Endothelial cell of umbilical vein (primary cell): ENCODE measurements at regions not wholly inside any gene's neighbourhood (a gene's known extent, or its start where the extent isn't known, plus 50 kb on each side); places are given as distances from the start of the nearest gene placed in this dataset.

ENCODE experiments used
- POLR2A ChIP-seq: IDR thresholded peaks from 2 replicates; pipeline ENCODE4 v1.6.1; 2012; ENCODE audit warnings: low read depth, mild to moderate bottlenecking, control low read depth, low read length
- TF ChIP-seq, protein P1 (sequence below), 2 donors: IDR thresholded peaks; 1 replicate in 1 of 2; 2 replicates in 1 of 2; pipeline ENCODE4 v1.5.1; 2011; ENCODE audit warnings: low read length in 2 of 2, mild to moderate bottlenecking in 2 of 2, moderate library complexity in 2 of 2, control low read depth in 1 of 2, inconsistent platforms in 1 of 2, low read depth in 1 of 2; ENCODE audit not compliant: insufficient read depth in 1 of 2; ENCODE audit errors: extremely low read depth in 1 of 2

DNA sequence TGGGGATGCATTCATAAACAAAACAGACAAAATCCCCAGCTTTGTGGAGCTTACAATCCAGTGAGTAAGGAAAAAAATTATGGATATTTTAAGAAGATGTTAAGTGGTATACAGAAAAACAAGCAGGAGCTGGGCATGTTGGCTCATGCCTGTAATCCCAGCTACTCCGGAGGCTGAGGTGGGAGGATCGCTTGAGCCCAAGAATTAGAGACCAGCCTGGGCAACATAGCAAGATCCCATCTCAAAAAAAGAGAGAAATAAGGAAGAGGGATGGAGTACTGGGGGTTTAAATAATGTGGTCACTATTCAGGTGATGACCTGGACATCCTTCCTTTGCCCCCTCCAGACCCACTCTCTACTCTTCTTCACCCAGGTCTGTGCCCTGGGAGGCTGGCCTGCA is 55.0 kb upstream of the MDGA1 start:
- TF ChIP-seq POLR2A: no peak
- TF ChIP-seq, protein P1, sequence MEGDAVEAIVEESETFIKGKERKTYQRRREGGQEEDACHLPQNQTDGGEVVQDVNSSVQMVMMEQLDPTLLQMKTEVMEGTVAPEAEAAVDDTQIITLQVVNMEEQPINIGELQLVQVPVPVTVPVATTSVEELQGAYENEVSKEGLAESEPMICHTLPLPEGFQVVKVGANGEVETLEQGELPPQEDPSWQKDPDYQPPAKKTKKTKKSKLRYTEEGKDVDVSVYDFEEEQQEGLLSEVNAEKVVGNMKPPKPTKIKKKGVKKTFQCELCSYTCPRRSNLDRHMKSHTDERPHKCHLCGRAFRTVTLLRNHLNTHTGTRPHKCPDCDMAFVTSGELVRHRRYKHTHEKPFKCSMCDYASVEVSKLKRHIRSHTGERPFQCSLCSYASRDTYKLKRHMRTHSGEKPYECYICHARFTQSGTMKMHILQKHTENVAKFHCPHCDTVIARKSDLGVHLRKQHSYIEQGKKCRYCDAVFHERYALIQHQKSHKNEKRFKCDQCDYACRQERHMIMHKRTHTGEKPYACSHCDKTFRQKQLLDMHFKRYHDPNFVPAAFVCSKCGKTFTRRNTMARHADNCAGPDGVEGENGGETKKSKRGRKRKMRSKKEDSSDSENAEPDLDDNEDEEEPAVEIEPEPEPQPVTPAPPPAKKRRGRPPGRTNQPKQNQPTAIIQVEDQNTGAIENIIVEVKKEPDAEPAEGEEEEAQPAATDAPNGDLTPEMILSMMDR (IDR thresholded peaks at IDR 0.05; ENCODE audit: extremely low read depth in 1 of 2, insufficient read depth in 1 of 2, low read depth in 1 of 2, low read length in 2 of 2): no peak
